ENCODE measurements at regions not wholly inside any gene's neighbourhood (a gene's known extent, or its start where the extent isn't known, plus 50 kb on each side); places are given as distances from the start of the nearest gene placed in this dataset.

DNA sequence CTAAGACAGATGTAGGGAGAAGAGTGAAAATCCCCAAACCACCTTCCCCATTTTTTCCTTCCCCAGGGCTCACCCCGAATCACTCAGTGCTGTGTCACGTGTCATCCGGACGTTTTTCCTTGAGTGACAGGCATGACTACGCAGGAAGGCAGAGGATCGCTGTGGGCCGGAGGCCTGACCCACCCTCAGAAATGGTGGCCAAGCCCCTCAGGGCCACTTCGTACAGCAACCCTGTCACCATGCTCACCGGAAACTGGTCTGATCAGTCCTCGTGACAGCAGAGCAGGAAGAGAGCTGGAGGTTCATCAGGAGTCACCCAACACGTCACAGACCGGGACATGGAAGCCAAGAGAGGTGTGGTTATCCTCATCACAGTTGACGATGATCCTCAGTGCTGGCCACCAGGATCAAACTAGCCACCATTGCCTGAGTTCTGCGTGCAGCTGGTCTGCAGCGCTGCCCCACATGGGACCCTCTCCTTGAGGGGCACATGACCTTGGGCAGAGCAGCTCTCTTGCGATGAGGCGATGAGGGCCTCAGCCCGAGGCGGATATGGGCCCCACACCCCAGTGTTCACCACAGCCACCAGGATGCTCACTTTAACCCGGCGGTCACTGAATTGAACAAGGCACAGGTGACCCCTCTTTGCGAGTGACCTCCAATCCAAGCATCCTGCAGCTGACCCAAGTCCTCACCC, 99.3 kb upstream of the INSIG1 start:
- peaks cover 22% of the 10 kb centered on the region for H3K9me3 Mint-ChIP-seq
- no peak for DNase-seq (ENCODE audit: low spot score)
- H3K4me3 Mint-ChIP-seq = peak overlapping the region; percentile 46
- peaks cover 24% of the 10 kb centered on the region for H3K4me1 Mint-ChIP-seq (ENCODE audit: low read depth)
- peak overlapping the region; percentile 83 for H3K27ac Mint-ChIP-seq
- peaks cover 2% of the 10 kb centered on the region for H3K27me3 Mint-ChIP-seq (ENCODE audit: insufficient read depth)
- peaks cover 10% of the 10 kb centered on the region for H3K36me3 Mint-ChIP-seq (ENCODE audit: low read depth)
- intact Hi-C loops (cut with micrococcal nuclease) = loop anchor here (1.0 to 2.0 kb wide), 2 partner anchors 8 to 196 kb away; partner anchors contain the start of gene PAXIP1

DNA sequence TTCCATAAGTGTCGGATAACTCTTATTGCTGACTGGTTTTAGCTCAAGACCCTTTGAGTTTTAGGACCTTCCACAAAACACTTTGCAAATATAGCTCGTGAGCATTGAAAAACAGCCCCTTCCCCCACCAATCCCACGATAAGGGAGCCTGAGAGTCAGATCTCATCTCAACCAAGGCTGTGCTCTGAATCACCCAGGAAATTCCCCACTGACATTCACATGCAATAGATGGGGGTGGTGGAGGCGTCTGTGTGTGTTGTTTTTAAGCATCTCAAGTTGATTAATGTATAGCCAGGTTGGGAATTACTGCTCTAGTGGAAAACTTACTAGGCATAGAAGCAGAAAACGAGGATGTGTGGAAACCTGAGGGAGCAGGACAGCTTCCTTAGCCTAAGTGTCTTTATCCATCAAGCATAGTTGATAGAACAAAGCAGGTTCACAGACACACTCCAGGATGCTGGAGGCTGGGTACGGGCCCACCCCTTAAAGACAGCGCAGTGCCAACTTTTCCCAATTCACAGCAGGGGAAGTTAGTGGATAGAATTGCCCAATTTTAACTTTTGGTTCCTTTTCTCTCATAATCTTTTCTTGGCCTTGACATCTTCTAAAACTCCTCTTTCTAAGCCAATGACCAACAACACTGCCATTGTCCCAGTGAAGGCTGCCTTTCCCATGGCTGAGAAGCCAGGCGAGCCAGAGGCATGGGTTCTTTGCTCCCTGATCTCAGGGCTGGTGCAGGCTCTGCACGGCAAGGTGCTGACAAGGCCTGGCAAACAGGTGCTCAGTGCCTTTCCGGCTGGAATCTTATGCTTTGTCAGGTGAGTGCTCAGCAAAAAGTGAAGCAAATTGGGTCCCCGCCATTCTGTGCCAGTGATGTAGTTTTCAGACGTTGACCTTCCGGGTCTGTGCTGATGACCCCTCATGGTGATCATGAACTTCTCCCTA, 98.5 kb upstream of the INSIG1 start:
- peaks cover 2% of the 10 kb centered on the region for H3K27me3 Mint-ChIP-seq (ENCODE audit: insufficient read depth)
- peak; percentile 48 for DNase-seq (ENCODE audit: low spot score)
- H3K9me3 Mint-ChIP-seq = peaks cover 22% of the 10 kb centered on the region
- H3K36me3 Mint-ChIP-seq (ENCODE audit: low read depth) = peaks cover 10% of the 10 kb centered on the region
- intact Hi-C loops (cut with micrococcal nuclease) = loop anchor here (1.0 to 2.0 kb wide), 2 partner anchors 7 to 196 kb away; partner anchors contain the start of gene PAXIP1
- H3K4me3 Mint-ChIP-seq = peak overlapping the region; percentile 46
- H3K4me1 Mint-ChIP-seq (ENCODE audit: low read depth) = peaks cover 24% of the 10 kb centered on the region
- peak overlapping the region; percentile 83 for H3K27ac Mint-ChIP-seq

GRCh38 chr7:155201325-155202087, 96.2 kb upstream of the INSIG1 start:
- peak overlapping the region; percentile 37 for H3K27ac Mint-ChIP-seq
- peaks cover 44% of the 10 kb centered on the region for H3K4me1 Mint-ChIP-seq (ENCODE audit: low read depth)
- intact Hi-C loops (cut with micrococcal nuclease) = no loop called here
- peaks cover 9% of the 10 kb centered on the region for H3K36me3 Mint-ChIP-seq (ENCODE audit: low read depth)
- no peaks in the 10 kb centered on the region for H3K27me3 Mint-ChIP-seq (ENCODE audit: insufficient read depth)
- no peak for DNase-seq (ENCODE audit: low spot score)
- H3K9me3 Mint-ChIP-seq = peaks cover 15% of the 10 kb centered on the region
- no peak overlapping the region for H3K4me3 Mint-ChIP-seq

DNA sequence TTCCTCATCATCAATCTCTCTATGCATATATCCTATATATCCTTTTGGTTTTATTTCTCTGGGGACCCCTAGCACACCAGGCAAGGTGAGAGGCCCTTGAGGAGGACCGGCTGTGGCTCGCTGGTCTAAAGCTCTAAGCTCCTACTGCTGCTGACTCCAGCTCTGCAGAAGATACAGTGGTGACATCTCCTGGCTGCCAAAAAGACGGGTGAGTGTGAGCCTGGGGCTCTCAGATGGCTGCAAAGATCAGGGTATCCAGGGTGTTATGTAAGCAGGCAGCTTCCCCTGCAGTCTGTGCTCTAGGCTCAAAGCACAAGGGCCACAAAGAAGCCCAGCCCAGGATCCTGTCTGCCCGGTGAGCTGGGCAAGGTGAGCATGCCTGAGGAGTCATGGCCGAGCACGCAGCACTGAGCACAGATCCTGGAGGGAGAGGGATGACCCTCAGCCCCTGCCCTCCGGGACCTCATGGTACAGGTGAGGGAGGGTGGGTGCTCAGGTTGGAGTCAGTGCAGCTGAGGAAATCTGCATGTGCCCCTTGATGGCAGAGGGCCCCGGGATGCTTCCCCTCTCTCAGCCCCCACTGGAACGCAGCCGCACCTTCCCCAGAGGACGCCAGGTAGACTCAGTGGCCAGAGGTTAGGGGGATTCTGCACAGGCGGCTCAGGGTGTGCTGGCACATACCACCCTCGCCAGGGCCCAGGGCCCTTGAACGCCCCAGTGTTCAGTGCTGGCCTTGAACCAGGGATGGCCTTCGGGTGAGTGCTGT, 95.4 kb upstream of the INSIG1 start:
- intact Hi-C loops (cut with micrococcal nuclease) = no loop called here
- peaks cover 12% of the 10 kb centered on the region for H3K36me3 Mint-ChIP-seq (ENCODE audit: low read depth)
- H3K27ac Mint-ChIP-seq = peak overlapping the region; percentile 35
- peaks cover 51% of the 10 kb centered on the region for H3K4me1 Mint-ChIP-seq (ENCODE audit: low read depth)
- no peak for DNase-seq (ENCODE audit: low spot score)
- H3K9me3 Mint-ChIP-seq = peaks cover 9% of the 10 kb centered on the region
- H3K4me3 Mint-ChIP-seq = no peak overlapping the region
- H3K27me3 Mint-ChIP-seq (ENCODE audit: insufficient read depth) = no peaks in the 10 kb centered on the region

DNA sequence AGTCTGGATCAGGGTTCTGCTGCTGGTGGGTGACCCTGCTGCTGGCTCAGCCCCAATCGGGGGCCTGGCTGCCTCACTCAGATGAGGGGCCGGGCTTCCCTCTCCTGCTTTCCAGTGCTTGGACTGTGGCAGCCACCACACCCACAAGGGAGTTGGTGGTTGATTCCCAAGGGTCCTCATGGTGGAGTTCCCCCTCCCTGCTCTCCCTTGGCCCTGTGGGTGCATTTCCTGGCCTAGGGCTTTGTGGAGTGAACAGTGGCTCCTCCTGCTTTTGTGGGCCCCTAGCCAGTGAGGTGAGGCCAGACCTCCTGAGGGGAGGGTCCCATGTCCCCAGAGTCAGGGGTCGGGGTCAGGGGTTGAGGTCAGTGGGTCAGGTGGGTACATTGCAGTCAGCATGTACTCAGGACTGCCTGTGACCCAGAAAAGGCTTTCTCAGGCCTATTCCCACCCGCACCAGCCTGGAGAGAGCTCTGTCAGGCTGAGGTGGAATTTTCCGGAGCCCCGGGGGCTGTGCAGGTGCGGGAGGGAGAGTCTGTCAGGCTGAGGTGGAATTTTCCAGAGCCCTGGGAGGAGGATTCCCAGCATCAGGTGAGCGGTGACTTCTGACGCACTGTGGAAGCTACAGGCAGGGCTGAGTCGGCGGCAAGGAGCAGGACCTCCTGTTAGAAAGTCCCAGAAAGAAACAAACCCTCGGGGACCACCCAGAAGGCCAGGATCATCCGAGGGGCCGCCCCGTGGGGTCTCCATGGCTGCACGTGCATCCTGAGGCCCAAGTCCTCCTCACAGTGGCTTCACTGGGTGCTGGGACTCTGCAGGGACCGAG, 94.4 kb upstream of the INSIG1 start:
- Mint-ChIP-seq H3K9me3 (peaks cover 9% of the 10 kb centered on the region), H3K27ac (peak overlapping the region; percentile 65), H3K4me3 (no peak overlapping the region), H3K27me3 (ENCODE audit: insufficient read depth) (no peaks in the 10 kb centered on the region), H3K4me1 (ENCODE audit: low read depth) (peaks cover 52% of the 10 kb centered on the region), H3K36me3 (ENCODE audit: low read depth) (peaks cover 13% of the 10 kb centered on the region)
- no peak for DNase-seq (ENCODE audit: low spot score)
- intact Hi-C loops (cut with micrococcal nuclease) = no loop called here

- Mint-ChIP-seq H3K9me3 (peaks cover 9% of the 10 kb centered on the region), H3K4me1 (ENCODE audit: low read depth) (peaks cover 44% of the 10 kb centered on the region), H3K27ac (peak overlapping the region; percentile 65), H3K36me3 (ENCODE audit: low read depth) (peaks cover 11% of the 10 kb centered on the region), H3K4me3 (no peak overlapping the region), H3K27me3 (ENCODE audit: insufficient read depth) (no peaks in the 10 kb centered on the region)
- intact Hi-C loops (cut with micrococcal nuclease) = loop anchor here (2.0 kb wide), 1 partner anchor 441 kb away; the partner anchor contains the start of gene RBM33
- DNase-seq (ENCODE audit: low spot score) = no peak
Observed at GRCh38 chr7:155203882-155204691, 93.6 kb upstream of the INSIG1 start.

DNA sequence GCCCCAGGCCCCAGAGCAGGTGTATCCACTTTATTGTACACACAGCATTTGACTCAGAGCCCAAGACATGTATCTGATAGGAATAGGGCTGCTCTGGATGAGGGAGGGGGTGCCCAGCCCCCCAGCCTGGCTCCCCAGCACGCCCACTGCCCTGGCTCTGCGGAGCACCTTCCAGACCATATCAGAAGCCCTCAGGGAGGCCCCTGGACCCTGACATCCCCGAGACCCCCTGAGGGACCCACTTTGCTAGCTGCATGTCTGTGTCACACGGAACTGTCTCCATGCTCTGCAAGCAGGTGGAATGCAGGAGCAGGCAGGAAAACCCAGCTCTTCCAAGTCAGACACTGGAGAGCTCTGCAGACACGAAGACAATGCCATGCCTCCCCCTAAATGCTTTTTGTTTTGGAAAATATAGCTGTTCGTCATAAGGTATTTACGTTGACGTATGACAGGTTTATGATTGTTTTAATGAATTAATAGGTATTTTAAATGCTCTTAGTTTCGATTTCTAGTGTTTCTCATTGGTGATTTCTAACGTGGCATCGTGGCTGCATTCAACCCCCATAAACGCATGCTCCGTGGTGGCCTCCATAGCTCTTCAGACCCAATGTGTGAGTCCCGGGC, 92.8 kb upstream of the INSIG1 start:
- peaks cover 9% of the 10 kb centered on the region for H3K9me3 Mint-ChIP-seq
- DNase-seq (ENCODE audit: low spot score) = no peak
- peak overlapping the region; percentile 84 for H3K4me3 Mint-ChIP-seq
- peak overlapping the region; percentile 99 for H3K27ac Mint-ChIP-seq
- peaks cover 10% of the 10 kb centered on the region for H3K36me3 Mint-ChIP-seq (ENCODE audit: low read depth)
- peaks cover 36% of the 10 kb centered on the region for H3K4me1 Mint-ChIP-seq (ENCODE audit: low read depth)
- intact Hi-C loops (cut with micrococcal nuclease) = loop anchor here (1.0 to 5.0 kb wide), 10 partner anchors 15 to 1547 kb away; partner anchors contain the start of genes HTR5A, INSIG1 and RBM33
- H3K27me3 Mint-ChIP-seq (ENCODE audit: insufficient read depth) = no peaks in the 10 kb centered on the region

- Mint-ChIP-seq H3K36me3 (ENCODE audit: low read depth) (peaks cover 6% of the 10 kb centered on the region), H3K4me3 (peak overlapping the region; percentile 84), H3K4me1 (ENCODE audit: low read depth) (peaks cover 31% of the 10 kb centered on the region), H3K9me3 (peaks cover 4% of the 10 kb centered on the region), H3K27me3 (ENCODE audit: insufficient read depth) (no peaks in the 10 kb centered on the region), H3K27ac (peak overlapping the region; percentile 99)
- intact Hi-C loops (cut with micrococcal nuclease) = loop anchor here (1.0 to 5.0 kb wide), 11 partner anchors 7 to 1547 kb away; partner anchors contain the start of genes HTR5A, INSIG1 and RBM33
- DNase-seq (ENCODE audit: low spot score) = peak; percentile 86
Observed at GRCh38 chr7:155205368-155206317, 92.0 kb upstream of the INSIG1 start.

GRCh38 chr7:155206318-155207020, 91.2 kb upstream of the INSIG1 start:
- H3K27me3 Mint-ChIP-seq (ENCODE audit: insufficient read depth) = no peaks in the 10 kb centered on the region
- H3K27ac Mint-ChIP-seq = peak overlapping the region; percentile 99
- peaks cover 4% of the 10 kb centered on the region for H3K9me3 Mint-ChIP-seq
- intact Hi-C loops (cut with micrococcal nuclease) = loop anchor here (1.0 to 5.0 kb wide), 3 partner anchors 8 to 1546 kb away; no protein-coding TSS in a partner anchor
- DNase-seq (ENCODE audit: low spot score) = peak; percentile 59
- H3K36me3 Mint-ChIP-seq (ENCODE audit: low read depth) = peaks cover 6% of the 10 kb centered on the region
- H3K4me3 Mint-ChIP-seq = peak overlapping the region; percentile 84
- H3K4me1 Mint-ChIP-seq (ENCODE audit: low read depth) = peaks cover 31% of the 10 kb centered on the region
